Kidney glomerular epithelial cell (primary cell): ENCODE measurements at regions not wholly inside any gene's neighbourhood (a gene's known extent, or its start where the extent isn't known, plus 50 kb on each side); places are given as distances from the start of the nearest gene placed in this dataset.
A peak's percentile ranks its signal among the peaks of the same experiment; 100 is the strongest.
"Not testable (repeated sequence)": the region's sequence is repeated elsewhere in the genome, so short reads cannot be mapped to it uniquely, and the experiment has no call there.

ENCODE experiments used
- DNase-seq: peaks from one replicate; lab custom pipeline; 2025; lab: John Stamatoyannopoulos, UW

GRCh38 chr6:85356743-85357142, 93.1 kb upstream of the NT5E start:
- DNase-seq = not testable (repeated sequence)

- no peak for DNase-seq
Measured at GRCh38 chr6:85355816-85356215, 94.1 kb upstream of the NT5E start.

- DNase-seq = peak; percentile 55
Measured at GRCh38 chr6:85354761-85355618, 94.9 kb upstream of the NT5E start.

- no peak for DNase-seq
Measured at GRCh38 chr6:85353012-85353411, 96.9 kb upstream of the NT5E start.

- no peak for DNase-seq
Measured at GRCh38 chr6:85348643-85349042, 101.2 kb upstream of the NT5E start.

GRCh38 chr6:85347812-85348211, 102.1 kb upstream of the NT5E start:
- no peak for DNase-seq

GRCh38 chr6:85346196-85346595, 103.7 kb upstream of the NT5E start:
- no peak for DNase-seq

GRCh38 chr6:85344996-85345395, 104.9 kb upstream of the NT5E start:
- DNase-seq = no peak

- no peak for DNase-seq
Measured at GRCh38 chr6:85343428-85343827, 106.5 kb upstream of the NT5E start.

- no peak for DNase-seq
Measured at GRCh38 chr6:85329196-85329595, 120.7 kb upstream of the NT5E start.

- not testable (repeated sequence) for DNase-seq
Measured at GRCh38 chr6:85325811-85326210, 124.1 kb upstream of the NT5E start.

- peak; percentile 58 for DNase-seq
Measured at GRCh38 chr6:85323435-85324040, 126.3 kb upstream of the NT5E start.

- DNase-seq = no peak
Measured at GRCh38 chr6:85322446-85323105, 127.3 kb upstream of the NT5E start.

GRCh38 chr6:85321906-85322305, 128.0 kb upstream of the NT5E start:
- no peak for DNase-seq

- no peak for DNase-seq
Measured at GRCh38 chr6:85314586-85314985, 135.3 kb upstream of the NT5E start.

- no peak for DNase-seq
Measured at GRCh38 chr6:85300581-85300980, 149.3 kb upstream of the NT5E start.

- no peak for DNase-seq
Measured at GRCh38 chr6:85298553-85298952, 151.3 kb upstream of the NT5E start.

GRCh38 chr6:85291326-85291725, 158.6 kb upstream of the NT5E start:
- DNase-seq = no peak

- no peak for DNase-seq
Measured at GRCh38 chr6:85287654-85288053, 162.2 kb upstream of the NT5E start.

- DNase-seq = no peak
Measured at GRCh38 chr6:85287158-85287557, 162.7 kb upstream of the NT5E start.

GRCh38 chr6:85286507-85286906, 163.4 kb upstream of the NT5E start:
- DNase-seq = not testable (repeated sequence)

- no peak for DNase-seq
Measured at GRCh38 chr6:85285934-85286333, 163.9 kb upstream of the NT5E start.

GRCh38 chr6:85285114-85285513, 164.8 kb upstream of the NT5E start:
- no peak for DNase-seq
